Stomach (tissue), 8 donors: ENCODE measurements at regions not wholly inside any gene's neighbourhood (a gene's known extent, or its start where the extent isn't known, plus 50 kb on each side); places are given as distances from the start of the nearest gene placed in this dataset.

Experiments used
- DNase-seq, 2 donors: peaks; one replicate each; pipeline versions ENCODE4 v3.0.0 to v3.0.0-alpha.2; 2013 to 2019
- H3K27ac ChIP-seq, 5 donors: fragments of 200-600 bp in 4 of 5; sonication (generic) in 4 of 5; one replicate each; pipeline ENCODE4 v1.5.1; 2013 to 2019; ENCODE audit warnings: mild to moderate bottlenecking in 1 of 5, moderate library complexity in 1 of 5
- H3K27me3 ChIP-seq, 3 donors: fragments of 200-600 bp; sonication (generic); one replicate each; pipeline ENCODE4 v1.5.1; 2017 to 2019; ENCODE audit warnings: mixed run types in 1 of 3
- H3K36me3 ChIP-seq, 4 donors: fragments of 200-600 bp; sonication (generic); 1 replicate in 3 of 4; 2 replicates in 1 of 4; pipeline ENCODE4 v1.5.1; 2016 to 2019
- H3K4me1 ChIP-seq, 4 donors: fragments of 200-600 bp; sonication (generic); one replicate each; pipeline ENCODE4 v1.5.1; 2016 to 2019
- H3K4me3 ChIP-seq, 4 donors: fragments of 200-600 bp; sonication (generic) in 3 of 4; one replicate each; pipeline ENCODE4 v1.5.1; 2016 to 2019; ENCODE audit warnings: mild to moderate bottlenecking in 1 of 4
- H3K9me3 ChIP-seq, 4 donors: fragments of 200-600 bp; sonication (generic); one replicate each; pipeline ENCODE4 v1.5.1; 2016 to 2019
- CTCF ChIP-seq, 7 experiments: fragments of 450-650 bp in 4 of 7; fragments of 200-600 bp in 3 of 7; sonication (generic) in 3 of 7; IDR thresholded peaks; one replicate each; pipeline ENCODE4 v1.5.1; 2016 to 2019; ENCODE audit warnings: antibody characterized with exemption in 7 of 7, control low read depth in 2 of 7, mild to moderate bottlenecking in 1 of 7
- EP300 ChIP-seq: sonication (generic); formaldehyde crosslinking; IDR thresholded peaks from one replicate; pipeline ENCODE4 v1.6.1; 2017; ENCODE audit warnings: antibody characterized with exemption
- POLR2A ChIP-seq, 4 donors: fragments of 450-650 bp; IDR thresholded peaks; one replicate each; pipeline ENCODE4 v1.6.1; 2016; ENCODE audit warnings: antibody characterized with exemption in 4 of 4, control low read depth in 2 of 4, mild to moderate bottlenecking in 1 of 4, moderate library complexity in 1 of 4
- POLR2AphosphoS5 ChIP-seq, 3 donors: sonication (generic); formaldehyde crosslinking; IDR thresholded peaks; one replicate each; pipeline ENCODE4 v1.6.1; 2016; ENCODE audit warnings: antibody characterized with exemption in 3 of 3
- WGBS, 5 donors: extraction: QIAGEN DNeasy Blood & Tissue Kit in 3 of 5; methylation state at CpG; one replicate each; pipeline versions ENCODE4 v1.1.5 to v1.1.7; 2013 to 2018; 5-methylcytosine and 5-hydroxymethylcytosine counted together
- intact Hi-C: fragments of 100-400 bp; cut with DNase I; formaldehyde crosslinking; loops from one replicate; pipeline ENCODE4 v1.15.1; 2023; ENCODE audit warnings: low total_unique reads
- donor health status: healthy with polysubstance abuse.
- donor health status: Bipolar disorder and iron deficiency.
- donor health status: healthy.

DNA sequence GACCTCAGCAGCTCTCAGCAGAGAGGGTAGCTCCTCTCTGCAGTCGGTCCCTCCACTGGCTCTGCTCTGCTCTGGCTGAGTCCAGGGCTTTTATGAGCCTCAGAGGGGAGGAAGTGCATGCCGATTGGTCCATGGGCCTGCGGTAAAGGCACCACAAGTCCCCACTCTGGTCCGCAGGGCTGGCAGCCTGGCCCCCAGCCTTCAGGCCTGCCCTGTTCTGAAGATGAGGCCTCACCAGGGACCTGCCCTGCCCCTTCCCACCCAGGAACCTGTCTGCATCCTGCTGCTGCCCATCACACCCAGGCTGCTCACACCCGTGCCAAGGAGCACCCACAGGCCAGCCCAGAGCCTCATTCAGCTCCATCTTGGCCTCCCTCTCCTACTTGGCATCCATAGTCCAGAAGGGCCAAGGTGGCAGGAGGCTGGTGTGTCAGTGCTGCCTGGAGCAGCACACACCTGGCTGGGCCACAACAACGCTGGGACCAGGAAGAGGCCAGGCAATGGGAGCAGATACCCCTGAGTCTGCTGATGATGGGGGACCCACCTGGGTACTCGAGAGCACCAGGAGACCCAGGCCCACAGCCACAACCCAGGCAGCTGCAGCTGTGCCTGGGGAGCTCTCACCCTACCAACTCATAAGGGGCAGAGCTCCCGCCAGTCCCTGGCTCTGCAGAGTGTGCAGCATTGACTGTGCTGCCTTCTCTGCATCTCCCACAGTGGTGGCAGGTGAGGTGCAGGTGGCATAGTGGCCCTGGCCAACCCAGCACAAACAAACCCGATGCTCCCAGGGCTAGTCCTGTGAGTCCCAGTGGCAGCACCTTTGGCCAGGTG is 191.9 kb upstream of the NUDT6 start:
- no peak for DNase-seq
- no peak overlapping the region for H3K27ac ChIP-seq
- intact Hi-C loops, result no loop called here
- TF ChIP-seq CTCF (IDR thresholded peaks at IDR 0.05), result no peak
- TF ChIP-seq POLR2AphosphoS5 (IDR thresholded peaks at IDR 0.05), result no peak
- no peak for TF ChIP-seq POLR2A (IDR thresholded peaks at IDR 0.05)
- TF ChIP-seq EP300, result no peak
- peaks cover 0 to 6% (median 0%) of the 10 kb centered on the region in 4 donors for H3K36me3 ChIP-seq
- H3K27me3 ChIP-seq, result no peaks in the 10 kb centered on the region
- WGBS, 5 donors, result 94 to 100% (median 97%) methylated on average over 4 to 9 of the region's 9 CpGs
- H3K4me1 ChIP-seq, result peaks cover 0 to 31% (median 6%) of the 10 kb centered on the region in 4 donors
- no peak overlapping the region for H3K4me3 ChIP-seq
- peaks cover 0 to 9% (median 0%) of the 10 kb centered on the region in 4 donors for H3K9me3 ChIP-seq

GRCh38 chr4:123114915-123115756 is 192.7 kb upstream of the NUDT6 start:
- Histone ChIP-seq H3K27ac (no peak overlapping the region), H3K36me3 (peaks cover 0 to 6% (median 0%) of the 10 kb centered on the region in 4 donors), H3K4me1 (peaks cover 0 to 23% (median 6%) of the 10 kb centered on the region in 4 donors), H3K4me3 (no peak overlapping the region), H3K27me3 (no peaks in the 10 kb centered on the region), H3K9me3 (peaks cover 0 to 9% (median 0%) of the 10 kb centered on the region in 4 donors)
- WGBS, 5 donors, result 90 to 97% (median 95%) methylated on average over 15 to 39 of the region's 39 CpGs
- no peak for TF ChIP-seq EP300
- no peak for TF ChIP-seq POLR2A (IDR thresholded peaks at IDR 0.05)
- no peak for TF ChIP-seq POLR2AphosphoS5 (IDR thresholded peaks at IDR 0.05)
- TF ChIP-seq CTCF (IDR thresholded peaks at IDR 0.05), result no peak
- intact Hi-C loops, result no loop called here
- DNase-seq, result no peak

- H3K4me3 ChIP-seq, result no peak overlapping the region
- no peak for TF ChIP-seq EP300
- no peak for TF ChIP-seq POLR2AphosphoS5 (IDR thresholded peaks at IDR 0.05)
- no peak for TF ChIP-seq POLR2A (IDR thresholded peaks at IDR 0.05)
- no peak for TF ChIP-seq CTCF (IDR thresholded peaks at IDR 0.05)
- H3K36me3 ChIP-seq, result peaks cover 0 to 6% (median 0%) of the 10 kb centered on the region in 4 donors
- H3K27me3 ChIP-seq, result no peaks in the 10 kb centered on the region
- no peak overlapping the region for H3K27ac ChIP-seq
- WGBS, 5 donors, result 68 to 77% (median 71%) methylated on average over 1 of the region's 1 CpG
- H3K9me3 ChIP-seq, result peaks cover 0 to 9% (median 0%) of the 10 kb centered on the region in 4 donors
- peak in 1 of 2 donors; percentile 21 for DNase-seq
- intact Hi-C loops, result no loop called here
- peaks cover 0 to 12% (median 6%) of the 10 kb centered on the region in 4 donors for H3K4me1 ChIP-seq
These were observed 194.0 kb upstream of the NUDT6 start for GRCh38 chr4:123116412-123116811.

- H3K27me3 ChIP-seq, result no peaks in the 10 kb centered on the region
- H3K27ac ChIP-seq, result no peak overlapping the region
- H3K9me3 ChIP-seq, result no peaks in the 10 kb centered on the region
- TF ChIP-seq EP300 (no peak), POLR2AphosphoS5 (IDR thresholded peaks at IDR 0.05) (no peak), CTCF (IDR thresholded peaks at IDR 0.05) (no peak), POLR2A (IDR thresholded peaks at IDR 0.05) (no peak)
- H3K4me1 ChIP-seq, result peaks cover 0 to 11% (median 4%) of the 10 kb centered on the region in 4 donors
- WGBS, 5 donors, result 89 to 100% (median 98%) methylated on average over 1 of the region's 1 CpG
- intact Hi-C loops, result no loop called here
- H3K4me3 ChIP-seq, result no peak overlapping the region
- no peaks in the 10 kb centered on the region for H3K36me3 ChIP-seq
- no peak for DNase-seq
These were observed 198.1 kb upstream of the NUDT6 start for GRCh38 chr4:123120473-123120872.
